ENCODE measurements at regions not wholly inside any gene's neighbourhood (a gene's known extent, or its start where the extent isn't known, plus 50 kb on each side); places are given as distances from the start of the nearest gene placed in this dataset.

GRCh38 chr10:81109200-81109752 lies 571.6 kb downstream of the SH2D4B start:
- TF ChIP-seq ELK1 (IDR thresholded peaks at IDR 0.05; ENCODE audit: borderline replicate concordance, low read depth, low read length) (no peak), USF2 (IDR thresholded peaks at IDR 0.05; ENCODE audit: low read depth, low read length) (no peak), RCOR1 (IDR thresholded peaks at IDR 0.05; ENCODE audit: insufficient replicate concordance, low read length) (no peak), POLR2A (IDR thresholded peaks at IDR 0.05; ENCODE audit: low read depth, low read length) (no peak), BHLHE40 (IDR thresholded peaks at IDR 0.05; ENCODE audit: low read depth, low read length) (no peak), MAZ (IDR thresholded peaks at IDR 0.05; ENCODE audit: borderline replicate concordance, low read depth, low read length) (no peak), RFX5 (IDR thresholded peaks at IDR 0.05; ENCODE audit: low read depth, low read length) (no peak)

More at GRCh38 chr10:81109200-81109752, 571.6 kb downstream of the SH2D4B start:
- Histone ChIP-seq H3K79me1 (ENCODE audit: low read depth in 1 of 2, low read length in 2 of 2) (no peaks in the 10 kb centered on the region), H2BK120ac (ENCODE audit: low read depth, low read length) (no peak overlapping the region), H3K14ac (replicated peaks; ENCODE audit: low read depth, low read length) (no peak overlapping the region), H3K23ac (ENCODE audit: low read depth, low read length) (no peak overlapping the region), H3K9me3 (ENCODE audit: control insufficient read depth, insufficient read depth, low read length) (peaks cover 2% of the 10 kb centered on the region; the same call in 1 of the 2 replicates), H2AK5ac (ENCODE audit: low read depth, low read length) (no peak overlapping the region), H3K4me3 (ENCODE audit: insufficient read depth, low read depth, low read length) (no peak overlapping the region), H2AFZ (replicated peaks; ENCODE audit: low read length, poor library complexity) (no peak overlapping the region), H3K18ac (ENCODE audit: low read depth, low read length) (no peak overlapping the region), H3K56ac (ENCODE audit: extremely low read depth, insufficient read depth, low read length) (no peak overlapping the region), H4K8ac (ENCODE audit: low read depth in 2 of 2, low read length in 2 of 2) (no peak overlapping the region), H4K20me1 (ENCODE audit: insufficient read depth, low read length) (no peaks in the 10 kb centered on the region), H2BK5ac (ENCODE audit: low read depth, low read length, poor library complexity, severe bottlenecking) (no peak overlapping the region), H3K4me2 (ENCODE audit: low read depth, low read length) (no peak overlapping the region), H4K91ac (ENCODE audit: insufficient read depth, low read depth, low read length) (no peak overlapping the region), H2BK15ac (ENCODE audit: low read depth, low read length) (no peak overlapping the region), H3K27ac (ENCODE audit: insufficient read depth, low read length) (no peak overlapping the region), H2AK9ac (replicated peaks; ENCODE audit: low read depth, low read length, poor library complexity) (no peak overlapping the region), H2BK20ac (ENCODE audit: low read depth, low read length) (no peak overlapping the region), H3K27me3 (ENCODE audit: control insufficient read depth, insufficient read depth, low read length) (no peaks in the 10 kb centered on the region), H3K36me3 (ENCODE audit: control insufficient read depth, insufficient read depth, low read length) (no peaks in the 10 kb centered on the region), H3K9ac (ENCODE audit: low read depth, low read length) (no peak overlapping the region), H3K4ac (ENCODE audit: low read depth, low read length) (no peak overlapping the region), H4K5ac (ENCODE audit: low read depth, low read length) (no peak overlapping the region), H3K4me1 (ENCODE audit: control insufficient read depth, insufficient read depth, low read length) (no peaks in the 10 kb centered on the region), H3K9me1 (ENCODE audit: insufficient read depth, low read length) (no peaks in the 10 kb centered on the region)
- ChIA-PET CTCF (no interaction called here), POLR2A (ENCODE audit: unreplicated experiment) (no interaction called here)
- DNase-seq (no peak), ATAC-seq (ENCODE audit: low read depth) (no peak)
- in situ Hi-C loops (cut with MboI; ENCODE audit: low sequenced_read_pairs) (no loop called here), dilution Hi-C loops (cut with HindIII; ENCODE audit: low sequenced_read_pairs, unreplicated experiment) (no loop called here), intact Hi-C loops (cut with micrococcal nuclease) (no loop called here)
- BruUV-seq (replicated peaks): no TSS peak
- 67% methylated on average over 1 of the region's 6 CpGs; no CpG with 5 or more reads in 1 of the 2 experiments for WGBS, 2 experiments (ENCODE audit: extremely low coverage in 2 of 2, insufficient read length in 1 of 2)

All from IMR-90 (cell line).